HG03139 (cell line): ENCODE measurements at regions not wholly inside any gene's neighbourhood (a gene's known extent, or its start where the extent isn't known, plus 50 kb on each side); places are given as distances from the start of the nearest gene placed in this dataset.

ENCODE experiments used
- ATAC-seq: cut with Tn5 transposase; IDR thresholded peaks from one replicate; pipeline ENCODE4 v1.9.1; 2021; ENCODE audit not compliant: unreplicated experiment

DNA sequence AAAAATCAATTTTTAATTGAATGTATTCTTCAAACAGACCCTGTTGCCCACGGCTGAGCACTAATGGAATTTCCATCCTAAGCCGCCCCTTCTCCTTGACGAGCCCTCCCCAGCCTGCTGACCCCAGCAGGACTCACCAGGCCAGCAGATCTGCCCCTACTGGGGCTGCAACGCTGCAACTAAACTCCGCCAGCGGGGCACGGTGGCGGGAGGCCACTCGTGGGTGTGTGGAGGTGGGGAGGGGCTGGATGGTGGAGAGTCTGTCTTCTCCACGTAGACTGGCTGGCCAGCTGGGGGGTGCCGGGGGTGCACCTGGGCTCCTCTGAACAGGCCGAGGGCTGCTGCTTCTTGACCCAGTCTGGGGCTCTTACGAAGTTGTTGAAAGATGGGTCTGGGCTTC is 67.8 kb downstream of the ENGASE start:
- ATAC-seq = no peak

GRCh38 chr17:79141578-79142355 is 67.1 kb downstream of the ENGASE start:
- ATAC-seq = no peak

- ATAC-seq = no peak
These were observed 64.2 kb downstream of the ENGASE start for GRCh38 chr17:79138826-79139225.

DNA sequence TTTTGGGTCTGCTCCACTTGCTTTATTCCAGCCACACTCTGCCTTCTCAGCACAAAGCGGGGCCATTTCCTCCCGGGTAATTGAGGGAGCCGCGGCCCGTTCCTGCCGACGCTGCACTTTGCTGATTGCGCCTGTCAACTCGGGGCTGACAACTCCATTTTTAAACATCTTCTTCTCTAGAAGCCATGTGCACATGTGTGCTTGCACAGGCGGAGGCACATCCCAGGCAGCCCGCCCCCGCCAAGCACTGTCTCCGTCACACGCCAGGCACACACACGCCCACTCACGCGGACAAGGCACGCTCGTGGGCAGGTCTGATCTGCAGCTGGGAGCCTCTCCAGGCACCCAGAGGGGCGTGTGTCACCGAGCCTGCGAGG is 63.2 kb downstream of the ENGASE start:
- no peak for ATAC-seq

- no peak for ATAC-seq
These were observed 62.6 kb downstream of the ENGASE start for GRCh38 chr17:79137015-79137788.

DNA sequence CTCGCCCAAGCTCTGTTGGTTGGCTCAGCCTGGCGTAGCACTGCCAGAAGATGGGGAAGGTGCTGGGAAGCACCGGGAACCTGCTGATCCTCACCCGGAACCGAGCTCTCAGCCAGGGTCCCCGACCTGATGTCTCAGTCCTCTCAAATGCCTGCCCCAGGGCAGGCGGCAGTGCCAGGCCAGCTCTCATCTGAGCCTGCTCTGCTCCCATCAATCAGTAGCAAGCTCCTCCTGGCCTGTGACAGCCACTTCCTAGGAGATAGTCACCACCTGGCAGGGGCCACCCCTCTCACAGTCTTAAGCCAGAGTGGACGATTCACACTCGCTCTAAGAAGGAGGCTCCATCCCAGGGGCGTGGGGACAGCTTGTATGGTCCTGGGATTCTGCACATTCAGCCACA is 62.0 kb downstream of the ENGASE start:
- no peak for ATAC-seq
